Erythroblast (primary cell): ENCODE measurements at regions not wholly inside any gene's neighbourhood (a gene's known extent, or its start where the extent isn't known, plus 50 kb on each side); places are given as distances from the start of the nearest gene placed in this dataset.

Experiments used
- GATA1 ChIP-seq: IDR thresholded peaks from 2 replicates; pipeline ENCODE4 v1.6.1; 2011; ENCODE audit warnings: low read depth, mild to moderate bottlenecking, control low read depth, low read length, moderate library complexity
- POLR2A ChIP-seq: IDR thresholded peaks from 2 replicates; pipeline ENCODE4 v1.6.1; 2011; ENCODE audit warnings: mild to moderate bottlenecking, low read length

GRCh38 chrX:66876776-66877175 is 237.9 kb upstream of the EDA2R start:
- TF ChIP-seq POLR2A (no peak), GATA1 (no peak)
